B cell (primary cell): ENCODE measurements at regions not wholly inside any gene's neighbourhood (a gene's known extent, or its start where the extent isn't known, plus 50 kb on each side); places are given as distances from the start of the nearest gene placed in this dataset.

Experiments
- ATAC-seq: fragments of 200-7000 bp; cut with Tn5 transposase; one replicate; pipeline ENCODE4 v1.10.0; 2021; ENCODE audit warnings: low read depth, mild to moderate bottlenecking, moderate number of reproducible peaks, moderate library complexity
- CTCF ChIA-PET: fragments of 350-600 bp; sonication (Branson Sonifier 250); formaldehyde crosslinking; loops from one replicate; lab custom pipeline; 2021; ENCODE audit warnings: antibody characterized with exemption, inconsistent platforms; lab: Charles Lee
- POLR2A ChIA-PET: fragments of 350-600 bp; sonication (Branson Sonifier 250); formaldehyde crosslinking; loops from one replicate; lab custom pipeline; 2021; ENCODE audit warnings: antibody characterized with exemption; lab: Charles Lee
- DNase-seq: peaks from one replicate; pipeline ENCODE4 v3.0.0; 2013
- H2AFZ ChIP-seq: 2 replicates; pipeline ENCODE4 v1.6.1; 2012; ENCODE audit warnings: mild to moderate bottlenecking, low read depth, low read length; ENCODE audit not compliant: insufficient read depth, poor library complexity, severe bottlenecking
- H3K27ac ChIP-seq, 2 donors: 1 replicate in 1 of 2; 2 replicates in 1 of 2; pipeline ENCODE4 v1.5.1; 2012 to 2013; ENCODE audit warnings: low read length in 2 of 2, mild to moderate bottlenecking in 2 of 2, moderate library complexity in 1 of 2
- H3K27me3 ChIP-seq, 4 experiments: fragments of 200-600 bp in 1 of 4; sonication (generic) in 1 of 4; replicated peaks in 1 of 4; 1 replicate in 2 of 4; 2 replicates in 2 of 4; pipeline versions ENCODE4 v1.6.1 to v1.7.0; 2013 to 2016; ENCODE audit warnings: low read length in 3 of 4, mild to moderate bottlenecking in 2 of 4, mixed read lengths in 1 of 4, moderate library complexity in 1 of 4; ENCODE audit not compliant: insufficient read depth in 4 of 4, control insufficient read depth in 3 of 4; ENCODE audit errors: control extremely low read depth in 1 of 4
- H3K36me3 ChIP-seq, 2 experiments: replicated peaks in 1 of 2; 1 replicate in 1 of 2; 2 replicates in 1 of 2; pipeline versions ENCODE4 v1.6.1 to v1.7.1; 2013; ENCODE audit warnings: low read length in 1 of 2; ENCODE audit not compliant: insufficient read depth in 2 of 2, control insufficient read depth in 1 of 2; ENCODE audit errors: control extremely low read depth in 1 of 2, extremely low read depth in 1 of 2
- H3K4me1 ChIP-seq, 2 donors: fragments of 200-600 bp in 1 of 2; sonication (generic) in 1 of 2; 1 replicate in 1 of 2; 2 replicates in 1 of 2; pipeline versions ENCODE4 v1.5.1 to v1.6.1; 2013 to 2017; ENCODE audit warnings: low read length in 2 of 2; ENCODE audit not compliant: control insufficient read depth in 2 of 2, insufficient read depth in 2 of 2
- H3K4me2 ChIP-seq: replicated peaks from 2 replicates; pipeline ENCODE3; 2012; ENCODE audit warnings: mild to moderate bottlenecking, low read depth, low read length; ENCODE audit not compliant: poor library complexity, severe bottlenecking
- H3K4me3 ChIP-seq, 5 experiments: fragments of 200-600 bp in 1 of 5; sonication (generic) in 1 of 5; 1 replicate in 3 of 5; 2 replicates in 2 of 5; pipeline versions ENCODE4 v1.5.1 to v1.7.0; 2011 to 2016; ENCODE audit warnings: low read length in 4 of 5, mild to moderate bottlenecking in 4 of 5, low read depth in 2 of 5, control low read depth in 1 of 5, moderate library complexity in 1 of 5; ENCODE audit not compliant: insufficient read depth in 1 of 5; ENCODE audit errors: control extremely low read depth in 1 of 5, extremely low read depth in 1 of 5
- H3K79me2 ChIP-seq: fragments of 200-600 bp; sonication (generic); one replicate; pipeline ENCODE4 v1.6.0; 2016; ENCODE audit warnings: low read length; ENCODE audit not compliant: control insufficient read depth, insufficient read depth
- H3K9ac ChIP-seq: fragments of 200-600 bp; sonication (generic); 2 replicates; pipeline ENCODE4 v1.6.1; 2017; ENCODE audit warnings: mild to moderate bottlenecking, low read length, moderate library complexity
- H3K9me3 ChIP-seq, 3 donors: one replicate each; pipeline versions ENCODE4 v1.6.1 to v1.7.1; 2013; ENCODE audit warnings: low read length in 2 of 3; ENCODE audit not compliant: control insufficient read depth in 2 of 3, insufficient read depth in 1 of 3; ENCODE audit errors: control extremely low read depth in 1 of 3
- H4K20me1 ChIP-seq: 2 replicates; pipeline ENCODE4 v1.6.0; 2012; ENCODE audit warnings: mild to moderate bottlenecking, low read length; ENCODE audit not compliant: insufficient read depth, control insufficient read depth, poor library complexity, severe bottlenecking
- H3K27ac Mint-ChIP-seq: one replicate; pipeline ENCODE4 v1.8.0; 2021; ENCODE audit warnings: mixed read lengths
- H3K27me3 Mint-ChIP-seq: one replicate; pipeline ENCODE4 v1.8.0; 2021; ENCODE audit warnings: mixed read lengths
- H3K4me1 Mint-ChIP-seq: one replicate; pipeline ENCODE4 v1.8.0; 2021; ENCODE audit warnings: mixed read lengths
- H3K4me3 Mint-ChIP-seq: one replicate; pipeline ENCODE4 v1.8.0; 2021; ENCODE audit warnings: mixed read lengths
- H3K9me3 Mint-ChIP-seq: one replicate; pipeline ENCODE4 v1.8.0; 2022; ENCODE audit warnings: mixed read lengths; ENCODE audit not compliant: insufficient read depth
- CTCF ChIP-seq: fragments of 200-600 bp; IDR thresholded peaks from one replicate; pipeline ENCODE4 v1.8.0; 2022; ENCODE audit warnings: antibody characterized with exemption, mild to moderate bottlenecking
- EZH2 ChIP-seq: IDR thresholded peaks from 2 replicates; pipeline ENCODE4 v1.6.1; 2012; ENCODE audit warnings: borderline replicate concordance, low read depth, mild to moderate bottlenecking, moderate library complexity, low read length; ENCODE audit not compliant: insufficient read depth, poor library complexity, severe bottlenecking
- WGBS: methylation state at CpG from one replicate; pipeline ENCODE4 v1.1.5; 2013; ENCODE audit warnings: missing lambda C conversion rate; ENCODE audit not compliant: insufficient coverage; 5-methylcytosine and 5-hydroxymethylcytosine counted together
- intact Hi-C: fragments of 100-400 bp; cut with micrococcal nuclease; formaldehyde crosslinking; loops from one replicate; pipeline ENCODE4 v1.10.0; 2022

GRCh38 chr6:15166121-15166520 is 79.7 kb upstream of the JARID2 start:
- no peak for DNase-seq
- H3K79me2 ChIP-seq = no peaks in the 10 kb centered on the region
- ChIA-PET POLR2A (no interaction called here), CTCF (no interaction called here)
- H3K36me3 ChIP-seq = no peaks in the 10 kb centered on the region
- no peak overlapping the region for H3K4me3 ChIP-seq
- no peak overlapping the region for H3K27ac Mint-ChIP-seq
- no peaks in the 10 kb centered on the region for H4K20me1 ChIP-seq
- no CpG with 5 or more reads among the region's 5 CpGs for WGBS
- no peak for TF ChIP-seq CTCF
- TF ChIP-seq EZH2 = no peak
- H3K9me3 Mint-ChIP-seq = no peaks in the 10 kb centered on the region
- no peak for ATAC-seq
- intact Hi-C loops = no loop called here
- H3K27me3 Mint-ChIP-seq = no peaks in the 10 kb centered on the region
- H3K4me3 Mint-ChIP-seq = no peak overlapping the region
- no peak overlapping the region for H3K9ac ChIP-seq
- no peaks in the 10 kb centered on the region for H3K4me1 ChIP-seq
- H3K4me2 ChIP-seq = no peak overlapping the region
- no peaks in the 10 kb centered on the region for H3K27me3 ChIP-seq
- no peak overlapping the region for H3K27ac ChIP-seq
- H3K4me1 Mint-ChIP-seq = peaks cover 4% of the 10 kb centered on the region
- no peak overlapping the region for H2AFZ ChIP-seq
- H3K9me3 ChIP-seq = peaks cover 0 to 3% (median 0%) of the 10 kb centered on the region in 3 donors

- Mint-ChIP-seq H3K27me3 (no peaks in the 10 kb centered on the region), H3K9me3 (no peaks in the 10 kb centered on the region), H3K4me3 (no peak overlapping the region), H3K4me1 (peaks cover 4% of the 10 kb centered on the region), H3K27ac (no peak overlapping the region)
- Histone ChIP-seq H3K4me1 (no peaks in the 10 kb centered on the region), H3K79me2 (no peaks in the 10 kb centered on the region), H3K4me3 (no peak overlapping the region), H3K36me3 (no peaks in the 10 kb centered on the region), H4K20me1 (no peaks in the 10 kb centered on the region), H3K9me3 (no peaks in the 10 kb centered on the region), H3K4me2 (no peak overlapping the region), H2AFZ (no peak overlapping the region), H3K9ac (no peak overlapping the region), H3K27ac (no peak overlapping the region), H3K27me3 (no peaks in the 10 kb centered on the region)
- TF ChIP-seq EZH2 = no peak
- 100% methylated on average over 6 of the region's 8 CpGs for WGBS
- ATAC-seq = no peak
- intact Hi-C loops = no loop called here
- ChIA-PET POLR2A (no interaction called here), CTCF (interaction anchor here (1.5 kb wide), 1 partner anchor 21 kb away, joined by 4 read pairs; no protein-coding TSS in a partner anchor)
- no peak for DNase-seq
These were observed 75.7 kb upstream of the JARID2 start for GRCh38 chr6:15170126-15170525.
